HG03520 (cell line): ENCODE measurements at regions not wholly inside any gene's neighbourhood (a gene's known extent, or its start where the extent isn't known, plus 50 kb on each side); places are given as distances from the start of the nearest gene placed in this dataset.
"Not testable (repeated sequence)": the region's sequence is repeated elsewhere in the genome, so short reads cannot be mapped to it uniquely, and the experiment has no call there.

ENCODE experiments used
- ATAC-seq: cut with Tn5 transposase; IDR thresholded peaks from one replicate; pipeline ENCODE4 v1.9.1; 2021; ENCODE audit warnings: mild to moderate bottlenecking, moderate library complexity; ENCODE audit not compliant: unreplicated experiment

DNA sequence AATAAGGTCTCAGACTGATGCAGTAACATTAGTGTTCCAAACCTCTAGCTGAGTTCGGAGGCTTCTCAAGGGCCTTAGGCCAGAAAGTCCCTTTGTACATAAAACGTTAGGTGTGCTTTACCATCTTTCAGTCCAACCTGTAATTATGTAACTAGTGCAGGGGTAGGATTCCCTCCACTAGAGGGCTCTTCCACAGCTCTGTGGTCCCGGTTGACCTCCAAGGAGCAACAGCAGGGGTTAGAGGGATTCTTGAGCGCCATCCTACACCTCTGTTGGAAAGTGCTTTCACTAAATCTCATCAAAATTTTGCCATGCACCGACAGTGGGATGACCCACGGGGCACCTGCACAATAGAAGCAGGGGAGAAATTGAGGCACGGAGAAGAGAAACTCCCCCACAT lies 155.8 kb upstream of the LRP1B start:
- peak; percentile 70 for ATAC-seq

DNA sequence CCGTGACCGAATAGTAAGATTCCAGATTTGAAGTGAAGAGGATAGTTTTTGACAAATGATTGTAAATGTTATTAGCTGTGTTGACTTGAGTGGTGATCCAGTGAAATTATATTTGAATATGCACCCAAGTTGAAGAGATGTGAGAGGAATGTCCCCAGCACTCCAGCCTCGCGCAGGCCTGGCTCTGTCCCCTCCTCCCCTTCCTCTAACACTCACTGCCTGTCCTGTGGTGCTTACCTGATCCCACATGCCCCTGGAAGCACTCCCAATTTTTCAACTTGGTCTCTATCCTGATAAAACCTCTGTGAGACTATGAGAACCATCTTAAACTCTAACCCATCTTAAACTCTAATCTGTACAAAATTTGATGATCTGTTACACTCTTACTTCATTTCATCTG lies 154.7 kb upstream of the LRP1B start:
- ATAC-seq: no peak

DNA sequence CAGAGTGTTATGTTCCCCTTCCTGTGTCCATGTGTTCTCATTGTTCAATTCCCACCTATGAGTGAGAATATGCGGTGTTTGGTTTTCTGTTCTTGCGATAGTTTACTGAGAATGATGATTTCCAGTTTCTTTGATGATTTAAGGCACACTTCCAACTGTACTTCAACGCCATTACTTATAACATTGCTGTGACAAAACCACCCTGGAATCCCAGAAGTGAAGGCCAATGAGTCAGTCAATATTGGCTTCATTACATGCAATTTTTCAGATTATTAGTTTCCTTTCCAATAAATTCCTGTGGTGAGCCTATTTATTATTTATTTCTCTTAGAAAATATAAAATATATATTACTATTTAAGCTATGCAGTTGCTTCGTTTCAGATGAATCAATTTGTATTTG lies 153.5 kb upstream of the LRP1B start:
- ATAC-seq: not testable (repeated sequence)

DNA sequence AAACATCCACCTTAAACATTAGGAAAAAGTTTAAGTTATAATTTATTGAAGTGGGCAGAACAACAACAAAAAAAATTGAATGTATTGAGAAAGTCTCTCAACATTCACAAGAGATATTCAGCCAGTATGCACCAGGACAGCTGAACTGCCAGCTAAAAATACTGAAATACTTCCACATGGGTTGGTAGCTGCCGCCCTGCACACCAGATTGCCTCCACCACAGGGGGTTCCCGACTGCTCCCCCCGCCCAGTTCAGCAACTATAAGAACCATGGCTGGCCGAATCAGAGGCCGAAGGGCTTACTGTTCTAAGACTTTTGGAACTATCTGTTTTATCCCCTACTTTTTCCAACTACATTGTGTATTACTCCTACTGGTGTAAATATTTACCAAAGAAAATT lies 150.0 kb upstream of the LRP1B start:
- ATAC-seq: no peak

DNA sequence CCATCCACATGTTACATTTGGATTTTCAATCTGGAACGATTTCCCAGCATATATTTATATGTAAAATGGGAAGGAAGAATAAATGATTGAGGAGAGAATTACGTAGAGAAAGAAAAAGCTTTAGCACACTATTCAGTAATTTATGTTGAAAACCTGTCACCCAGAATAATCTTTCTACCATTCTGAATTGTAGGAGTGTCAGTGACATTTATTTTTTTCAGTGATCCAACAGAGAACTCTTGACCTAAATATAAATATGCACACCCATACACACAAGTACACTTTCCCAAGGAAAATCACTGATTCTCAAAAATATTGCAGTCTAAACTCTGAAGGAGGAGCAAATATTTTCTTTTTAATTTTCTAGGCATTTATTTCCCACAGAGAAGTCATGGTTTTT lies 140.2 kb upstream of the LRP1B start:
- ATAC-seq: no peak

DNA sequence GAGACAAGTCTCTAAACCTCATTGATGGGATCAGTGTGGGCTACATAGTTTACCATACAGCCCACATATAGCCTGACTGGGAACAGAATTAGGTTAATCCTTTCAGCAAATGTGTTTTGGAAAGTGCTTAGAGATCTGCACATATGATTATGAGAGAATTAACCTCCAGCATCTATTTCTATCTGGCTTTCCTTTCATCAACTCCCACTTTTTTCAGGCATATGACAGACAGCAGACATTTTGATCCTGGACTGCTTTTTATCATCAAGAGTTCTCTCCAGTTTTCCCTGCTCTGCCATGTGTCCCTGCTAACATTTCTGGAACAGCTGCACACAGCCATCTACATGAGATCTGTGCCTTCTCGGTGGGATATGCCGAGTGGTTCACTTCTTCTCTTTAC lies 139.5 kb upstream of the LRP1B start:
- no peak for ATAC-seq

DNA sequence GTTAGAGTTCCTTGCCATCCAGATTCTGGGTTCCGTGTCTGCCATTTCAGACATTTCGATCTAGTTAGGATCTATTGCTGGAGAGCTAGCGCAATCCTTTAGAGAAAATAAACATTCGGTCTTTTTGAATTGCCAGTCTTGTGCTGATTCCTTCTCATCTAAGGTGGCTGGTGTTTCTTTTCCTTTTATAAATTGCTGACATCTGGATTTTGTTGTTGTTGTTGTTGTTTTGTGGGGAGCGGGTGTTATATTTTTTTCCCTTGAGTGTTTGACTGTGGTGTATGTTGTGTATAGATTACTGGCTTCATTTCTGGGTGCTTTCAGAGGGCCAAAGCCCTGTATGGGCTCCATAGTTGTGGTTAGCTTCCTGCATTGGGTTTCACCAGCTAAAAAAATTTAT lies 128.5 kb upstream of the LRP1B start:
- ATAC-seq: no peak

DNA sequence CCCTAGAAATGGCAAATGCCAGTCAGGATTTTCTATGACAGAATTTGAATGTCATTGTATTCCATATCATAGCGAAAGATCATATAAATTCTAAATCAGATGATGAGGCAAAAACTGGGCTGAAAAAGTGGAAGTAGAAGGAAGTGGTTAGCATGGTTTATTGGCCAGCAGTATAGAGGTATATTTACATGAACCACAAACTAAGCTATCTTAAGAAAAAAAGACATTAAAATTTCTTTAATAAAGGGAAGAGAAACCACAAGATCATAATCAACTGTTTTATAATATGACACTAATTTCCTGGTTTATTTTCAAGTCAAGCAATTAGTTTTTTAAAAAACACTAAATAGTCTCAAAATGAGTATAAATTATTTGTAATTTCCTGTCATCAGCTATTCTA lies 123.2 kb upstream of the LRP1B start:
- ATAC-seq: no peak

DNA sequence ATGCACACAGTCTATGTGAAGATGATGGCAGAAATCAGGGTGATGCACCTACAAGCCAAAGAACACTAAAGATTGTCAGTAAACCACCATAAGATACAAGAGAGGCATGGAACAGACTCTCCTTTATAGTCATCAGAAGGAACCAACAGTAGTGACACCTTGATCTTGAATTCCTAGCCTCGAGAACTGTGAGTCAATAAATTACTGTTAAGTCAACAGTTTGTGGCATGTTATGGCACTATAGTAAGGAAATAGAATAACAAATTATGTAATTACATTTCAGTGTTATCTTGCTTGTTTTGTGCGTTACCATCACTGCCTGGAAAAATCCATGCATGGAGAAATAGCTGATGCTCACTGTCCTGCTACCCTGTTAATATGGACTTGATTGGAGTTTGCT lies 110.2 kb upstream of the LRP1B start:
- ATAC-seq: no peak

DNA sequence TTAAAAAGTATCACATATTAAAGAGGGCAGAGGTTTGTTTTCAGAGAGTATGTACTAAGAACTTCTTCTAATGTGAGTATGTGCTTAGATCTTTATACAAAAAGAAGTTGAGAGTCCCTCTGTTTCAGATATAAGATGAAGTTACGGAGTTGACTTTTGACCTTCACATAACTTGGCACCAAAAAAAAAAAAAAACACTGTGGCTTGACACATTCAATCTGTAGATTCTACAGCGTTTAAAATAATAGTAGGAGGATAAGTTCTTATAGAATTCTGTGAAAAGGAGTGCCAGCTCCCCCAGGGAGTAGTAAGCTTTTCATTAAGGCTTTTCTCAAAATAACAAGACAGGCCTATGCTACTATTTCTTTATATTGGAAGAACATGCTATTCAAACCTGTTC lies 105.4 kb upstream of the LRP1B start:
- no peak for ATAC-seq

DNA sequence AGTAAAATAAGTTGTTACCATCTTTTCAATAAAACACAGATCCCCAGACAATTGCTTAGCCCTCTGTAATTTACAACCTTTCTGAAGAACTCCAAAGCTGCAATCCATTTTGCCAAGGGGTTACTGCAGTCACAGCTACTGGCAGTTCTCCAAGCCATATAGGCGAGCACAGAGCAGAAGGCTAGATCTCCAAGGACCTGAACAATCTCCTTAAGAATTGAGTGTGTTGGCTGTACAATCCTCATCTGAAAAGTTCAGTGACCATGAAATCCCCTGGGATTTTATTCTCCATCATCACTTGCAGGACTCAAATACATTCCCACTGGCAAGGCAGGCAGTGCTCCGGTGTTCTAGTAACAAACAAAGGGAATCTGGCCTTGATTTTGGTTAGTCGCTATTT lies 103.9 kb upstream of the LRP1B start:
- ATAC-seq: no peak

DNA sequence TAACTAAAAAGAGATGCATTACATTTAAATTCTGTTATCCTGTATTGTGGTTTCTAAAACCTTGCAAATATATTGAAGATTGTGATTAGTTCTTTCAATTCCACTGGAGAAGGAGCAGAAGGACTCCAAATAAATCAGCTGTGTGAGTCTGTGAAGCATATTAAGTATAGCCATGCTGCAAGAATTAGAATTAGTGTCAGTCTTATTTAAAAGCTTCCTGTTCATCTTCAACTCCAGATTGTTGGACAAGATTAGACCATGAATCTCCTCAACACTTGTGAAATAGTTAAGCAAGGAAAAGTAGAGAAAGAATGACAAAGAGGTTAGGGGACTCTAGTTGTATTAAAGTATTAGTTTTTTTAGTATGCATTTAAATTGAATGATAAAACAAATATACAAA lies 92.5 kb upstream of the LRP1B start:
- no peak for ATAC-seq

DNA sequence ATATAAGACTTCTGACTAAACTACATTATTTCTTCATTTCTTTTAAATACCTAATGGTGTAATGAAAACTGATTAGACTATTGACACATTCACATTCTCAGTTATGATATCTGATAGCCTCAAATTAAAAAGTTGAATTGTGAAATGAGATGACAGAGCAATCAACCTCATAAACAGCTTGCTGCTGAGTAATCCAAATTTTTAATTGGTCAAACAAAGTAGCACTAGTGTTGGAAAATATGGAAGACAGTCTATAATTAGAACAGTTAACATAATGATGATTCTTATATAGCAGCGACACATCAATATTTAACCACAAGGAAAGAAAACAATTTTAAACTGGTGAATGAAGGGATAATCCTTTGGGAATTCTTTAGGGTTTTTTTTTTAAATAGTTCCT lies 91.9 kb upstream of the LRP1B start:
- no peak for ATAC-seq

DNA sequence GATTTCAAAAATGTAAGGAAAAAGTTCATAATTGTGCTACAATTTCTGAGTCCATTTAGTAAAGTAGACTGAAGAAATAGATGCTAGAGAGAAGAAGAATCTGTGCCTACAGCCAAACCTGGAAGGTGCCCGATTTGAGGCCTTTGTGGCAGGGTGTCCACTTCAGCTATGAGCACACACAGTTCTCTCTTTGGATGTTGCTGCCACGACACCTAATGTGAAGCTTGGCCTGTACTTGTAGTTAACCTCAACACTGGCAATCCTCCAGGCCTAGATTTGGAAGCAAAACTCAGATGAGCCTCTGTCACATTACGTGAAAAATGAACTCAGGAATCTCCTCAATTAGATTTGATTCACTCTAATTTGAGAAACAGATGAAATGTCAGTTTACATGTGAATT lies 90.1 kb upstream of the LRP1B start:
- ATAC-seq: no peak

DNA sequence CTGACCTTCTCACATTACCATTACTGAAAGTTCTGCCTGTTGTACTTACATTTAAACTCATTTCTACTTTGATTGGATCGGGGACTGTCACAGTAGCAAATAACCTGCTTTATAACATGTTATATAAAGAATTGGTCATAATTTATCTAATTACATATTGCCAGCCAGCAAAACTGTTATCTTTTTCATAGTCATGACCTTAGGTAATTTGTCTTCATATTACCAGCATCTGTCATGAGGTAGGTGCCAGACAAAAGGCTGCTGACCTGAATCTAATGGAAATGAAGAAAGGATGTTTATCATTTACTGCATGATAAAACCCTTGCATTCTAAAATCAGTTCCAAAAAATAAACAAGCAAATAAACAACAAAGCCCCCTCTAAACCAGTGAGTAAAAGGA lies 89.4 kb upstream of the LRP1B start:
- ATAC-seq: no peak

DNA sequence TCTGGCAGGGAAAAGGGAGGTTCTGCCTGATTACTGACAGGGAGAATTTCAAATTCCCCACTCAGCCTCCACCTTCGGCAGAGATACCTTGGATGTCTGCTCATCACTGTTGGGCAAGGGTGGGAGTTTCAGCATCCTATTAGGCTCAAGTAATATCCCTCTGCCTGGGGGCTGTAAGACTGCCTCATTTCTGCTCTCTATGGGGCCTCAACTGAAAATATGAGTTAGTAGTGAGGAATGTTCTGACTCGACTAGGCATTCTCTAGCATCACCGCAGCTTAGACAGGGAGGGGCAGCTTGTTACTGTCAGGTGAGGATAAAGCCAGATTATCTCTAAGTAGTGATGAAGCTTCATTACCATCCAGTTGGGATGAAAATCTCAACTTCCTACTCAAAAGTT lies 87.7 kb upstream of the LRP1B start:
- no peak for ATAC-seq

DNA sequence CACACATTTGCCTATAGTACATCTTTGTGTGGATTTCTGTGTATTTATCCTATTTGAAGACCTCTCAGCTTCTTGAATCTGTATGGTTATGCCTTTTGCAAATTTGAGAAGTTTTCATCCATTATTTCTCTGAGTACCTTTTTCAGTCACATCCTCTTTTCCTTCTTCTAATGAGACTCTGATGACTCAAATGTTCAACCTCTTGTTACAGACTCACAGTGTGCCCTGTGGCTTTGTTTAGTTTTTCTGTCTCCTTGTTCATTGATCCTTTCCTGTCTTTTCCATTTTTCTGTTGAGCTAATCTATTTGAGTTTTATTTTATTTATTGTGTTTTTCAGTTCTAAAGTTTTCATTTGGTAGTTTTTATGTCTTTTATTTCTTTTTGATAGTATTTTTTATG lies 87.0 kb upstream of the LRP1B start:
- no peak for ATAC-seq

DNA sequence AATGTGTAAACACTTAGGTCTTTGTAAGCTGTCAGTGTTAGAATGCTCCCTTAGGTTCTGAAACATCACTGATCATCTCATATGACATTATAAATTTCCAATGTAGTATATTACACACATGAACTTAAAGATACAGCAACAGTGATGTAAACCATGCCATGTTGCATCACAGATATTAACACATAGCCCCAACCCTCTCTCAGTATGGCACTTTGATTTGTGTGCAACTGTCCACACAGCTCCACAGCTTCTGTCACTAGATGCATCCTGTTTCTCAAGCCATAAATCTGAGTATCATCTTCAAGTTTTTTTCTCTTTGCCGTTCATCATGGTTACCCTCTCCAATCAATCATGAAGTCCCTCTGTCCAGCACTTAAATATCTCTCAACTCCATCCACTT lies 69.2 kb upstream of the LRP1B start:
- no peak for ATAC-seq

DNA sequence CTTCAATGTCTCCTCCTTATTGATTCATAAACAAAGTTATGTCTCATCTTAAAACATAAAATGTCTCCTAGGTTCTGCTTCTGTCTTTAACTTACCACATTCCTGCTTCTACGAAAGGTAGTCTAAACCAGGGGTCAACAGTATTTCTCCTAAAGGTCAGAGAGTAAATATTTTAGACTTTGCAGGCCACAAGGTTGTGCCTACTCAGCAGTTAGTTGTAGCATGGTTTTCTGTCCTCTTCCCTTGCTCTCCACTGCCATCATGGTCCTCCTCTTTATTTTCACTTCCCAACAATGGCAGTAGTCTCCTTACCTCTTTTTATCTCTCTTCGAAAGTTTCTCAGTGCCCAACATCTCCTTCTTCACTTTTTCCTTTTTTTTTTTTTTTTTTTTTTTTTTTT lies 68.3 kb upstream of the LRP1B start:
- no peak for ATAC-seq

DNA sequence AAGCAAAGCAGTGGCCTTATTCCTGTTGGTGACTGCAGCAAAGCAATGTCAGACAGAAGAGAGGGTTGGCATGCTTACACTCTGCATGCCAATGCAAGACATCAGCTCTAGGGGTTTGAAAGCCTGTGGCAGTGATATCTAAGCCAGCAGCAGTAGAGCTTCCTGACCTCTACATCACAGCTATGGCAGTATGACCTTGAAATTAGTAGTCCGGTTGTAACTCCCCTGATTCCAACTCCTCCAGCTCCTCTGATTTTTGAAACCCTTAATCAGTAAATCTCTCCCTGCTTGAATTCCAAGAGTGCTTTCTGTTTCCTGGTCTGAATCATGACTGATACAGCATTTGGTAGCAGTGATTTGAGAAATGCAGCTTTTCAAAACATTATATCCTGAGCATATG lies 60.0 kb upstream of the LRP1B start:
- no peak for ATAC-seq

DNA sequence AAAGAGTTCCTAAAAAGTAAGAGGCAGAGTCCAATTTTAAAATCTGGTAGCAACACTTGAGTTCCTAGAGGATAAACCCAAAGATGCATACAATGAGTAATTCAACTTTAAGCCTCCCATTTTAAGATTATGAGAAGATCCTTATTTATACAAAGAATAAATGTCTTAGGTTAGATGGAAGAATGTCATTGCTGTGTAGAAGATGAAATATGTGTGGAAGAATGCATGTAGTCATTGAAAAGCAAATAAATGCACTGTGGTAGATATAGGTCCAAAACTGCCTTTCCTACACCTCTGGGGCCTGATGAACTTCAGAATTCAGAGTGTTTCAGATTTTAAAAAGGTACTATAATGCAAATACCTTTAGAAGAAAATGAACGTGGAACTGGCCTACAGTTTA lies 58.7 kb upstream of the LRP1B start:
- ATAC-seq: no peak

DNA sequence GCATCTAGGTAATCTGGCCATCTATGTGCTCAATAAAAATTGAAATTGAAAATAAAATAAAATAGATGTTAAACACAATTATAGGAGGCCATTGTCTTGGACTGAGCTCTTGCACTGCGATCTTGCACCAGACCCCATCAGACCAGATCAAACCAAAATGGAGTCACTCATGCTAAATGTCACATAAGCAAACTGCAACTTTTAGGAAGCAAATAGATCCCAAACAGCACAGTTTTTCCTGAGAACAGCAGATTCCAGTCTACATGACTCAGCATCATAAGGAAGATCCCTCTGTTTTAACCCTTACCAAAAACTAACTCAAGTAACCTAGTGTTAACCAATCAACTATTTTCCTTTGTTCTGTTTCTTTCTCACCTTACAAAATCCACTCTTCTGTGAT lies 57.7 kb upstream of the LRP1B start:
- no peak for ATAC-seq

DNA sequence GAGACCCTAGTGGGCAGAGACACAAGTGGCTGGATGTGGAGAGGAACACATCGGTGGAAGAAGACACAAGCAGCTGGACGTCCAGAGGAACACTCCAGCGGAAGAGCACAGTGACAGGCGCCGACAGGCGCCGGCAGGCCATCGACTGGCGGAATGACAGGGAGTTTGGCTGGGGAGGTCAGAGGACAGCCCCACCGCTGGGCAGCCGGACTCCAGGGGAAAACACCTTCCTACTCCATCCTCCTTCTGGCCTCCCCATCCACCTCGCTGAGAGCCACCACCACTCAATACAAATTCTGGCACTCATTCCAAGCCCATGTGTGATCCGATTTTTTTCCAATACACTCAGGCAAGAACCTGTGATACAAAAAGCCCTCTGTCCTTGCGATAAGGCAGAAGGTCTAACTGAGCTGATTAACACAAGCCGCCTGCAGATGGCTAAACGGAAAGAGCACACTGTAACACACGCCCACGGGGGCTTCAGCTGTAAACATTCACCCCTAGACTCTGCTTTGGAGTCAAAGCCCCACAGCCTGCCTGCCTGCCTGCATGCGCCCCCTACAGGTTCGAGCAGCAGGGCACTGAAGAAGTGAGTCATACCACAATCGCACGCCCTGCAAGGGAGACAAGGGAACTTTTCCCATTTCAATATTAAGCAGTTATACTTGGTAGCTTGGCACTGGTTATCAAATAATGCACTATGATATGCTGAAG lies 50.2 kb upstream of the LRP1B start:
- no peak for ATAC-seq
